Testis (tissue), 2 donors: ENCODE measurements at regions not wholly inside any gene's neighbourhood (a gene's known extent, or its start where the extent isn't known, plus 50 kb on each side); places are given as distances from the start of the nearest gene placed in this dataset.

Experiments
- POLR2A ChIP-seq: fragments of 450-650 bp; IDR thresholded peaks from one replicate; pipeline ENCODE4 v1.6.1; 2017; ENCODE audit warnings: antibody characterized with exemption, mild to moderate bottlenecking, moderate library complexity
- TF ChIP-seq, protein P1 (sequence below), 3 experiments: fragments of 450-650 bp in 2 of 3; fragments of 200-600 bp in 1 of 3; sonication (generic) in 1 of 3; IDR thresholded peaks; one replicate each; pipeline ENCODE4 v1.5.1; 2016 to 2019; ENCODE audit warnings: antibody characterized with exemption in 3 of 3, mild to moderate bottlenecking in 2 of 3, moderate library complexity in 1 of 3

DNA sequence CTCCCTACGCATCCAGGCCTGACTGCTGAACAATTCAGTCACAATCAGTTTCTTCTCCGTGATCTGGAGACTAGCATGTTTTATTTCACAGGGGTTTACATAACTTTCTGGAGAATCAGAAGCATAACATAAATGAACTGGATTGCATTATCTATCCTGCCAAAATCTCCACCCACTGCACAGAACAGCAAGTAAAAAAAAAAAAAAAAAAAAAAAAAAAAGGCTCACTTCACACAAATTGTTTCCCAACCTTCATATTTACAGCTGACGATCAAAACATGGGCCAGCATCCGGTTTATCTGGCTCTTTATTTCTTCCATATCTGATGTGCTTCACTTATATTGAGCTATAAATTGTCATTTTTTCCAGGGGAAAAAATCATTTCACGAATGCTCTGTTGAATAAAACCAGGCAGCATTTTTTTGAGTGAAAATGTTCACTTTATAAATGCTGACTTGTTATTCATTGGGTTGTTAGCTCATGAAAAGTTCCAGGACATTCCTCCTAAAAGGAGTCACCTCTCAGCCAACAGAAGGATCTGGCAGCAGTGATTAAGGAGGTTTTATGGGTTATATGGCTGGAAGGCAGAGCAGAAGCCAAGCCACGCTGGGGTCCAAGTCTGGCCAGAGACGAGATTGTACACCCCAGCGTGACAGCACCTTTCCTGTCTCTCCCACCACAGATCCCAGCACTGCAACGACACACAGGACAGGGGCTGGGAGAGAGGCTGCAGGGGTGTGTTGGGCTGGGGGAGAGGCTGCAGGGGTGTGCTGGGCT, 51.2 kb upstream of the GLI2 start:
- TF ChIP-seq, protein P1, sequence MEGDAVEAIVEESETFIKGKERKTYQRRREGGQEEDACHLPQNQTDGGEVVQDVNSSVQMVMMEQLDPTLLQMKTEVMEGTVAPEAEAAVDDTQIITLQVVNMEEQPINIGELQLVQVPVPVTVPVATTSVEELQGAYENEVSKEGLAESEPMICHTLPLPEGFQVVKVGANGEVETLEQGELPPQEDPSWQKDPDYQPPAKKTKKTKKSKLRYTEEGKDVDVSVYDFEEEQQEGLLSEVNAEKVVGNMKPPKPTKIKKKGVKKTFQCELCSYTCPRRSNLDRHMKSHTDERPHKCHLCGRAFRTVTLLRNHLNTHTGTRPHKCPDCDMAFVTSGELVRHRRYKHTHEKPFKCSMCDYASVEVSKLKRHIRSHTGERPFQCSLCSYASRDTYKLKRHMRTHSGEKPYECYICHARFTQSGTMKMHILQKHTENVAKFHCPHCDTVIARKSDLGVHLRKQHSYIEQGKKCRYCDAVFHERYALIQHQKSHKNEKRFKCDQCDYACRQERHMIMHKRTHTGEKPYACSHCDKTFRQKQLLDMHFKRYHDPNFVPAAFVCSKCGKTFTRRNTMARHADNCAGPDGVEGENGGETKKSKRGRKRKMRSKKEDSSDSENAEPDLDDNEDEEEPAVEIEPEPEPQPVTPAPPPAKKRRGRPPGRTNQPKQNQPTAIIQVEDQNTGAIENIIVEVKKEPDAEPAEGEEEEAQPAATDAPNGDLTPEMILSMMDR (IDR thresholded peaks at IDR 0.05): no peak
- TF ChIP-seq POLR2A: no peak
